ENCODE measurements at regions not wholly inside any gene's neighbourhood (a gene's known extent, or its start where the extent isn't known, plus 50 kb on each side); places are given as distances from the start of the nearest gene placed in this dataset.

GRCh38 chr18:10346749-10347415 is 107.6 kb upstream of the APCDD1 start:
- no peaks in the 10 kb centered on the region for H4K20me1 ChIP-seq (ENCODE audit: control insufficient read depth, insufficient read depth, insufficient read length)
- H3K23ac ChIP-seq (ENCODE audit: insufficient read length, low read depth, low read length), result no peak overlapping the region
- no peak overlapping the region for H2BK120ac ChIP-seq (ENCODE audit: low read depth, low read length, poor library complexity, severe bottlenecking)
- no peak overlapping the region for H3K27ac Mint-ChIP-seq
- no peak overlapping the region for H3K4ac ChIP-seq (ENCODE audit: low read depth, low read length)
- H2BK12ac ChIP-seq (ENCODE audit: insufficient read length, low read depth, low read length), result no peak overlapping the region
- H3K9me3 Mint-ChIP-seq, result no peaks in the 10 kb centered on the region
- DNase-seq, result no peak
- no peak overlapping the region for H3K18ac ChIP-seq (ENCODE audit: insufficient read length, low read depth, low read length)
- no peak overlapping the region for H3K9ac ChIP-seq (ENCODE audit: extremely low read depth, insufficient read length, low read length)
- H2BK15ac ChIP-seq (ENCODE audit: low read depth, low read length), result no peak overlapping the region
- no peak overlapping the region for H3T11ph ChIP-seq (ENCODE audit: low read length)
- no peak overlapping the region for H2AFZ ChIP-seq (ENCODE audit: low read length)
- H4K91ac ChIP-seq (ENCODE audit: insufficient read length, low read depth, low read length), result no peak overlapping the region
- peaks cover 5 to 6% of the 10 kb centered on the region in 2 experiments; a peak in 2 of 4 replicates for H3K4me1 Mint-ChIP-seq
- H3K14ac ChIP-seq (ENCODE audit: insufficient read depth, low read length), result no peak overlapping the region
- H2AK5ac ChIP-seq (ENCODE audit: insufficient read length, low read length), result no peak overlapping the region
- H2BK20ac ChIP-seq (ENCODE audit: low read depth, low read length, poor library complexity, severe bottlenecking), result no peak overlapping the region
- no peaks in the 10 kb centered on the region for H3K79me1 ChIP-seq (ENCODE audit: insufficient read depth, low read depth, low read length, poor library complexity, severe bottlenecking)
- no peak overlapping the region for H3K27ac ChIP-seq (ENCODE audit: insufficient read length, low read depth, low read length)
- no peaks in the 10 kb centered on the region for H3K23me2 ChIP-seq (ENCODE audit: insufficient read length, low read depth, low read length, poor library complexity, severe bottlenecking)
- WGBS (ENCODE audit: extremely low coverage, insufficient read length, low lambda C conversion rate), result no CpG with 5 or more reads among the region's 17 CpGs
- no peaks in the 10 kb centered on the region; a peak in 1 of 7 replicates for H3K36me3 Mint-ChIP-seq (ENCODE audit: insufficient read depth in 1 of 3, low read depth in 3 of 3)
- H3K9me3 ChIP-seq (ENCODE audit: control insufficient read depth, low read depth, low read length), result no peaks in the 10 kb centered on the region
- H3K79me2 ChIP-seq (ENCODE audit: insufficient read depth, low read length), result no peaks in the 10 kb centered on the region
- H3K27me3 Mint-ChIP-seq (ENCODE audit: low read depth), result peaks cover 3% of the 10 kb centered on the region
- no peak overlapping the region for H2BK5ac ChIP-seq (ENCODE audit: insufficient read length, low read length)
- no peak overlapping the region for H4K8ac ChIP-seq (replicated peaks; ENCODE audit: insufficient read length, low read depth, low read length)
- no peaks in the 10 kb centered on the region for H3K4me1 ChIP-seq (ENCODE audit: insufficient read depth, low read length)
- no peaks in the 10 kb centered on the region for H3K27me3 ChIP-seq (ENCODE audit: insufficient read depth, low read length)
- H4K5ac ChIP-seq (ENCODE audit: insufficient read length, low read depth, low read length), result no peak overlapping the region
- no peak overlapping the region for H3K4me3 Mint-ChIP-seq
- no peak overlapping the region for H3K56ac ChIP-seq (ENCODE audit: insufficient read length, low read depth, low read length)
- no peak overlapping the region for H3K4me2 ChIP-seq (ENCODE audit: insufficient read depth, insufficient read length, low read length)
- TF ChIP-seq, protein P1, sequence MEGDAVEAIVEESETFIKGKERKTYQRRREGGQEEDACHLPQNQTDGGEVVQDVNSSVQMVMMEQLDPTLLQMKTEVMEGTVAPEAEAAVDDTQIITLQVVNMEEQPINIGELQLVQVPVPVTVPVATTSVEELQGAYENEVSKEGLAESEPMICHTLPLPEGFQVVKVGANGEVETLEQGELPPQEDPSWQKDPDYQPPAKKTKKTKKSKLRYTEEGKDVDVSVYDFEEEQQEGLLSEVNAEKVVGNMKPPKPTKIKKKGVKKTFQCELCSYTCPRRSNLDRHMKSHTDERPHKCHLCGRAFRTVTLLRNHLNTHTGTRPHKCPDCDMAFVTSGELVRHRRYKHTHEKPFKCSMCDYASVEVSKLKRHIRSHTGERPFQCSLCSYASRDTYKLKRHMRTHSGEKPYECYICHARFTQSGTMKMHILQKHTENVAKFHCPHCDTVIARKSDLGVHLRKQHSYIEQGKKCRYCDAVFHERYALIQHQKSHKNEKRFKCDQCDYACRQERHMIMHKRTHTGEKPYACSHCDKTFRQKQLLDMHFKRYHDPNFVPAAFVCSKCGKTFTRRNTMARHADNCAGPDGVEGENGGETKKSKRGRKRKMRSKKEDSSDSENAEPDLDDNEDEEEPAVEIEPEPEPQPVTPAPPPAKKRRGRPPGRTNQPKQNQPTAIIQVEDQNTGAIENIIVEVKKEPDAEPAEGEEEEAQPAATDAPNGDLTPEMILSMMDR (conservative IDR thresholded peaks at IDR 0.05), result no peak

Data from H9 (cell line).